Right lobe of liver (tissue), 6 donors: ENCODE measurements at regions not wholly inside any gene's neighbourhood (a gene's known extent, or its start where the extent isn't known, plus 50 kb on each side); places are given as distances from the start of the nearest gene placed in this dataset.

Experiments
- ATAC-seq, 4 donors: fragments of 200-7000 bp; cut with Tn5 transposase; one replicate each; pipeline ENCODE4 v1.9.1; 2020; ENCODE audit warnings: mild to moderate bottlenecking in 4 of 4, moderate library complexity in 4 of 4
- DNase-seq, 3 donors: peaks; one replicate each; pipeline ENCODE4 v3.0.0-alpha.2; 2020
- H3K27ac ChIP-seq, 3 donors: fragments of 200-600 bp; one replicate each; pipeline ENCODE4 v1.8.0; 2022
- H3K27me3 ChIP-seq, 2 donors: fragments of 200-600 bp; one replicate each; pipeline ENCODE4 v1.8.0; 2022
- H3K36me3 ChIP-seq, 4 donors: fragments of 200-600 bp; sonication (generic) in 1 of 4; one replicate each; pipeline versions ENCODE4 v1.5.1 to v1.8.0; 2017 to 2022; ENCODE audit warnings: control low read depth in 1 of 4
- H3K4me1 ChIP-seq, 4 donors: fragments of 200-600 bp; sonication (generic) in 1 of 4; one replicate each; pipeline versions ENCODE4 v1.5.1 to v1.8.0; 2017 to 2022; ENCODE audit warnings: control low read depth in 1 of 4
- H3K4me3 ChIP-seq, 3 donors: fragments of 200-600 bp; one replicate each; pipeline ENCODE4 v1.8.0; 2022
- H3K9me3 ChIP-seq, 4 donors: fragments of 200-600 bp; sonication (generic) in 1 of 4; one replicate each; pipeline versions ENCODE4 v1.5.1 to v1.8.0; 2017 to 2022; ENCODE audit warnings: control low read depth in 1 of 4
- POLR2A ChIP-seq: fragments of 450-650 bp; IDR thresholded peaks from one replicate; pipeline ENCODE4 v1.6.1; 2017; ENCODE audit warnings: antibody characterized with exemption, mild to moderate bottlenecking
- WGBS: methylation state at CpG from one replicate; pipeline ENCODE4 v1.1.6; 2018; ENCODE audit warnings: low coverage, low lambda C conversion rate; ENCODE audit not compliant: insufficient coverage; ENCODE audit errors: missing lambda C conversion rate; 5-methylcytosine and 5-hydroxymethylcytosine counted together
- intact Hi-C, 2 donors: fragments of 100-400 bp; cut with DNase I; formaldehyde crosslinking; loops; one replicate each; pipeline versions ENCODE4 v1.11.2 to v1.14.1; 2022
- small RNA-seq, 2 experiments: library from RNA; depleted of rRNA; stranded (forward); fragments of <200 nt; gene quantifications; one replicate each; pipeline ENCODE3, GENCODE V24; 2016
- TF ChIP-seq, protein P1 (sequence below), 4 donors: fragments of 200-600 bp in 3 of 4; fragments of 450-650 bp in 1 of 4; IDR thresholded peaks; one replicate each; pipeline versions ENCODE4 v1.5.1 to v1.8.0; 2016 to 2022; ENCODE audit warnings: antibody characterized with exemption in 4 of 4, mild to moderate bottlenecking in 2 of 4
- donor health status: DM: no; HTN: yes; CAD: no.
- donor health status: DM: no; HTN: no; CAD: no.
- donor health status: DM: no; HTN: no; CAD: no.
- donor health status: DM: no; HTN: yes; CAD: no.
- donor health status: DM: no; HTN: yes; CAD: no.

DNA sequence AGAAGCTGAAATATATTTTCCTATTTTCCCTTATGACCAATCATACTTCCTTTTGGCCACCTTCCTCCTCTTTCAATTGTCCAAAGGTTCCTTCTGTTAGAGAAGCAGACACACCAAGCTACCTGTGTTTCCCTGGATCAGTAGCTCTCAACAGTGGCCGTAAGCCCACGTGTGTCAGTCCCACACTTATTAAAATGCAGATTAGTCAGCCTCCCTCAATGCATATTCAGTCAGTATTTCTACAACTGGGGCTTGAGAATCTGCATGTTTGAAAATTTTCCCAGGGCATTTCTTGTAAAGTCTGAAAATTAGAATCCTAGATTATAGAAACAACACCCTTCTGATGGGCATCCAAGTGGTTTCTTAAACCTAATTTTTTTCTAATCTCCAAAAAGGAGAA lies 54.0 kb upstream of the ITPRID2 start:
- ATAC-seq (no peak), DNase-seq (no peak)
- intact Hi-C loops = no loop called here
- Histone ChIP-seq H3K27me3 (no peaks in the 10 kb centered on the region), H3K9me3 (no peaks in the 10 kb centered on the region), H3K4me3 (no peak overlapping the region), H3K27ac (no peak overlapping the region), H3K4me1 (no peaks in the 10 kb centered on the region), H3K36me3 (no peaks in the 10 kb centered on the region)
- WGBS = 69% methylated on average over 2 of the region's 2 CpGs
- no peak for TF ChIP-seq POLR2A
- TF ChIP-seq, protein P1, sequence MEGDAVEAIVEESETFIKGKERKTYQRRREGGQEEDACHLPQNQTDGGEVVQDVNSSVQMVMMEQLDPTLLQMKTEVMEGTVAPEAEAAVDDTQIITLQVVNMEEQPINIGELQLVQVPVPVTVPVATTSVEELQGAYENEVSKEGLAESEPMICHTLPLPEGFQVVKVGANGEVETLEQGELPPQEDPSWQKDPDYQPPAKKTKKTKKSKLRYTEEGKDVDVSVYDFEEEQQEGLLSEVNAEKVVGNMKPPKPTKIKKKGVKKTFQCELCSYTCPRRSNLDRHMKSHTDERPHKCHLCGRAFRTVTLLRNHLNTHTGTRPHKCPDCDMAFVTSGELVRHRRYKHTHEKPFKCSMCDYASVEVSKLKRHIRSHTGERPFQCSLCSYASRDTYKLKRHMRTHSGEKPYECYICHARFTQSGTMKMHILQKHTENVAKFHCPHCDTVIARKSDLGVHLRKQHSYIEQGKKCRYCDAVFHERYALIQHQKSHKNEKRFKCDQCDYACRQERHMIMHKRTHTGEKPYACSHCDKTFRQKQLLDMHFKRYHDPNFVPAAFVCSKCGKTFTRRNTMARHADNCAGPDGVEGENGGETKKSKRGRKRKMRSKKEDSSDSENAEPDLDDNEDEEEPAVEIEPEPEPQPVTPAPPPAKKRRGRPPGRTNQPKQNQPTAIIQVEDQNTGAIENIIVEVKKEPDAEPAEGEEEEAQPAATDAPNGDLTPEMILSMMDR (IDR thresholded peaks at IDR 0.05) = no peak

DNA sequence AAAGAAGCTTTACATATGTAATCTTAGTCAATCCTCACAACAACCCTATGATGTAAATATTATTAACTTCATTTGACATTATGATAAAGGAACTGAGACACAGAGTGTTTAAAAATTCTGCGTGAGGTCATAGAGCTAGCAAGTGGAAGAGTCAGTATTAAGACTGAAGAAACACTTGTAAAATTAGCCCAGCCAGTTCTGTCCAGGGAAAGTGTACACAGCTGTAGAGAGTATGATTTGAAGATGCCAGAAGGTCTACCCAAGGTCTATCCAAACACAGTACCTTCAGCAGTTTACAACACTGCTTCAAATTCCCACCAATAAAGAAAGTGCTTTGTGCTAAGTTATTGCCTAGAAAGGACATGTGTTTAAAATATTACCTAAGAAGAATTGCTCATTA lies 51.7 kb upstream of the ITPRID2 start:
- DNase-seq (no peak), ATAC-seq (no peak)
- Histone ChIP-seq H3K36me3 (no peaks in the 10 kb centered on the region), H3K27ac (no peak overlapping the region), H3K9me3 (no peaks in the 10 kb centered on the region), H3K4me1 (no peaks in the 10 kb centered on the region), H3K27me3 (no peaks in the 10 kb centered on the region), H3K4me3 (no peak overlapping the region)
- intact Hi-C loops = no loop called here
- 100% methylated on average over 1 of the region's 1 CpG for WGBS
- TF ChIP-seq, protein P1 (IDR thresholded peaks at IDR 0.05) = no peak
- no peak for TF ChIP-seq POLR2A

DNA sequence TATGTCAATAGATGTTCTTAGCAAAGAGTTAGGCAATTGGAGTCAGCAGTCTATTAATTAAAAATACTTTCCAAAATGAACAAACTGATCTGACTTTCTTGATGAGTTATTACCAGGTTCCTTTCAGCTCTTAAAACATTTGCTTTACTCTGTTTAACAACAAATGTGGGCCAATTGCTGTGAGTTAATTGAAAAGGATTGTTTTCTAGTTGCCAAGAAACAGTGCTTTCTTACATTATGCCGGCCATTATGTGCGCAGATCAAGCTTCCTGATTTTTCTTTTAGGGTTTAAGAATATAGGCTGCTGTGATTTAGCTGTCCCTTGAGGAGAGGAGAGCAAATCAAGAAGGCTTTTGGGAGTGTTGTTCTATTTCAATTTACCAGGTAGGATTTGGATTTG lies 50.5 kb upstream of the ITPRID2 start:
- WGBS = 75% methylated on average over 2 of the region's 2 CpGs
- no peaks in the 10 kb centered on the region for H3K27me3 ChIP-seq
- no peak for DNase-seq
- no peak overlapping the region for H3K4me3 ChIP-seq
- intact Hi-C loops = no loop called here
- no peaks in the 10 kb centered on the region for H3K4me1 ChIP-seq
- no peak overlapping the region for H3K27ac ChIP-seq
- ATAC-seq = no peak
- no peaks in the 10 kb centered on the region for H3K9me3 ChIP-seq
- H3K36me3 ChIP-seq = no peaks in the 10 kb centered on the region
- TF ChIP-seq POLR2A = no peak
- TF ChIP-seq, protein P1 (IDR thresholded peaks at IDR 0.05) = no peak

Small RNA genes lying in the stretch of these regions (small RNA-seq; reads per million reads assigned to genes)
- gene RNU6ATAC19P = 0 reads per million in 2 experiments
